ENCODE measurements at regions not wholly inside any gene's neighbourhood (a gene's known extent, or its start where the extent isn't known, plus 50 kb on each side); places are given as distances from the start of the nearest gene placed in this dataset.

DNA sequence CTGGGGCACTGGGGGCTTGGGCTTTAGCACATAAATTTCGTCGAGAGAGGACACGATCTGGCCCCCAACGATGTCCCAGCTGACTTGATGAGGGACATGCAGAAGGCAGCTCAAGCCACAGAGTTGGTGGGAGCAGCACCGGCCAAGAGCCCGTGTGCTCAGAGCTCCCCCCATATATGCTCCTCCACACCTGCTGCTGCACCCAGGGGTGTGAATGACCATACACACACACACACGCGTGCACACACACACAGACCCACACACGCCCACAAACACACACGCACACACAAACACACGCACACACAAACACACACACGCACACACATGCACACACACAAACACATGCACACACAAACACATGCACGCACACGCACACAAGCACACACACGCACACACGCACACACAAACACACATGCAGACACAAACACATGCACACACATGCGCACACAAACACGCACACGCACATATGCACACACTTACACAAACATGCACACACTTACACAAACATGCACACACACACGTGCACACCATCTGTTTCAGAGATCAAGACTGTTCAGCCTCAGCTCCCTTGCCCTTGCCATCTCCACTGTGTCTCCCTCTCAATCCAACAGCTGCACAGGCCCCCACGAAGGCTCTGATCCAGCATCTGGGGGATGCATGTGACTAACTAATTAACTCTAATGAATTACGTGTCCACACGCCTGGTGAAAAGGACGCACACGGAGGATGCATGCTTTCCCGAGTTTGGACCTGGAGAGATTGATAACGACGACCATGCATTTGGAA lies 85.6 kb upstream of the TNRC6C start:
- TF ChIP-seq NFE2 (CRISPR knock-in tag; IDR thresholded peaks at IDR 0.05), result no peak
- TF ChIP-seq ZBTB33 (CRISPR knock-in tag; IDR thresholded peaks at IDR 0.05), result no peak

Data from HepG2 (cell line).